Astrocyte of the spinal cord (primary cell): ENCODE measurements at regions not wholly inside any gene's neighbourhood (a gene's known extent, or its start where the extent isn't known, plus 50 kb on each side); places are given as distances from the start of the nearest gene placed in this dataset.
A peak's percentile ranks its signal among the peaks of the same experiment; 100 is the strongest.

Experiments
- DNase-seq: peaks from one replicate; pipeline ENCODE4 v3.0.0; 2011; ENCODE audit warnings: low read depth, low spot score
- H3K4me3 ChIP-seq: 2 replicates; pipeline ENCODE4 v1.5.1; 2011; ENCODE audit warnings: low read depth, mild to moderate bottlenecking, low read length, moderate library complexity
- in situ Hi-C: cut with HindIII; loops from 2 replicates; pipeline ENCODE4 v1.10.0; 2017; ENCODE audit warnings: low sequenced_read_pairs
- TF ChIP-seq, protein P1 (sequence below): IDR thresholded peaks from 2 replicates; pipeline ENCODE4 v1.5.1; 2012; ENCODE audit warnings: low read depth, mild to moderate bottlenecking, low read length, inconsistent platforms

DNA sequence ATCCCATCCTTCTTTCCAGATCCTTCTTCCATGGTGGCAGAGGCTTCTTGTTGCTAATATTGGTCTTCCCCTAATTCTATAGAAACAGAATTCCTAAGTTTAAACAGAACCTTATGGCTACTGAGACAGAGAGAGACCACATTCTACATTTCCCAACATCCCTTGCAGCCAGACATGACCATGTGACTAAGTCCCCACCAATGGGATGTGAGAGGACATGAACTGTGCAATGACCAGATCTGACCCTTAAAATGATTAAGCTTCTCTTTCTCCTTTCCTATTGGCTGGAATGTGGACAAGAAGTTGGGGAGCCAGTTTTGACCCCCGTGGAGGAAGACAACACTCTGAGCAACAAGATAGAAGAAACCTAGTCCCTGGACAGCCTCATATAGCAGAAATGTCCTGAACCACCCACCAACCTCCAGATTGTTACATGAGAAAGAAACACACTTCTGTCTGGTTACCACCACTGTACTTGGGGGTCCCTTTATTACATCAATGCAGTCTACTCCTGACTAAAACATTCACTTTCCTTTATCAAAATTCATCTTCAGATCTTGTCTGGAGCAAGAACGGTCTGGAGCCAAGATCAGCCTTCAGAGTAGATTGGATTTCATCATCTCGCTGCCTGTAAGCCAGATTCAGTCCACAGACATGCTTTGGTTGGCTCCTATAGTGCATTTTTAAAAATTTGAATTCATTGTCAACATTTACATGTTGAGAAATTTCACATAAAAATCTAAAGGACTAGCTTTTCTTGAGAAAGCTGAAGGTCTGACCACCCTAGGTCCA lies 183.9 kb downstream of the SHQ1 start:
- DNase-seq = no peak
- no peak overlapping the region for H3K4me3 ChIP-seq
- in situ Hi-C loops = no loop called here
- TF ChIP-seq, protein P1, sequence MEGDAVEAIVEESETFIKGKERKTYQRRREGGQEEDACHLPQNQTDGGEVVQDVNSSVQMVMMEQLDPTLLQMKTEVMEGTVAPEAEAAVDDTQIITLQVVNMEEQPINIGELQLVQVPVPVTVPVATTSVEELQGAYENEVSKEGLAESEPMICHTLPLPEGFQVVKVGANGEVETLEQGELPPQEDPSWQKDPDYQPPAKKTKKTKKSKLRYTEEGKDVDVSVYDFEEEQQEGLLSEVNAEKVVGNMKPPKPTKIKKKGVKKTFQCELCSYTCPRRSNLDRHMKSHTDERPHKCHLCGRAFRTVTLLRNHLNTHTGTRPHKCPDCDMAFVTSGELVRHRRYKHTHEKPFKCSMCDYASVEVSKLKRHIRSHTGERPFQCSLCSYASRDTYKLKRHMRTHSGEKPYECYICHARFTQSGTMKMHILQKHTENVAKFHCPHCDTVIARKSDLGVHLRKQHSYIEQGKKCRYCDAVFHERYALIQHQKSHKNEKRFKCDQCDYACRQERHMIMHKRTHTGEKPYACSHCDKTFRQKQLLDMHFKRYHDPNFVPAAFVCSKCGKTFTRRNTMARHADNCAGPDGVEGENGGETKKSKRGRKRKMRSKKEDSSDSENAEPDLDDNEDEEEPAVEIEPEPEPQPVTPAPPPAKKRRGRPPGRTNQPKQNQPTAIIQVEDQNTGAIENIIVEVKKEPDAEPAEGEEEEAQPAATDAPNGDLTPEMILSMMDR = no peak

DNA sequence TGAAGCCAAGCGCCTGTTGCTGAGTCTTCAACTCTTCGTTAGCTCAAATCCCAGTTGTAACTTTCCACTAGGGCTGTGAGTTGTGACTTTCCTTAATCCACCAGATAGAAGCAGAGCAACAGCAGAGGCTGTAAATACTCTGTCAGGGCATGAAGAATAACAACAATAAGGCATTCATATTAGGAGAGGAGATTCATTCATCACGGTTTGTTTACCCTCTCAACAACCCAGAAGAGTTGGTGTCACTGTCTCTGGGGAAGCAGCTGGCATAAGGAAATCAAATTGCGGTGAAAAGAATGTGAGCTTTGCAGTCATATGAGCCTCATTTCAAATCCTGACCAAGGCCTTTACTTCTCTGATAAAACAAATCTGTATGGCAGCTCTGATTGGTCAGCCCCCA lies 184.8 kb downstream of the SHQ1 start:
- in situ Hi-C loops = no loop called here
- DNase-seq = no peak
- TF ChIP-seq, protein P1 = no peak
- no peak overlapping the region for H3K4me3 ChIP-seq

DNA sequence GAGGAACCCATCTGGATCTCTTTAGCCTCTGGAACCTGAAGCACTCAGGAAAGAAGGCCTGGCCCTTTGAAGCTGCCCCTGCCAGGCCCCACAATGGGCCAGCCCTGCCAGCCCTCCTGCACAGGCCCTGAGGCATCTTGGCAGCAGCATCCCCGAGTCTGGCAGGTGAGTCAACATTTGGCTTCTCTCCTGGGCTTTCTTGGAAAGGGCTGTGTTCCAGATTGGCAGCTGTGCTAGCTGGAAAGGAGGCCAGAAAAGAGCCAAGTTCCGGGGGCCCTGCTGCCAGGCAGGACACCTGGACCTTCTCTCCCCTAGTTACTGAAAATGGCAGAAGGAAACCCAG lies 187.2 kb downstream of the SHQ1 start:
- peak; percentile 83 for DNase-seq
- in situ Hi-C loops = no loop called here
- TF ChIP-seq, protein P1 = no peak
- H3K4me3 ChIP-seq = no peak overlapping the region

DNA sequence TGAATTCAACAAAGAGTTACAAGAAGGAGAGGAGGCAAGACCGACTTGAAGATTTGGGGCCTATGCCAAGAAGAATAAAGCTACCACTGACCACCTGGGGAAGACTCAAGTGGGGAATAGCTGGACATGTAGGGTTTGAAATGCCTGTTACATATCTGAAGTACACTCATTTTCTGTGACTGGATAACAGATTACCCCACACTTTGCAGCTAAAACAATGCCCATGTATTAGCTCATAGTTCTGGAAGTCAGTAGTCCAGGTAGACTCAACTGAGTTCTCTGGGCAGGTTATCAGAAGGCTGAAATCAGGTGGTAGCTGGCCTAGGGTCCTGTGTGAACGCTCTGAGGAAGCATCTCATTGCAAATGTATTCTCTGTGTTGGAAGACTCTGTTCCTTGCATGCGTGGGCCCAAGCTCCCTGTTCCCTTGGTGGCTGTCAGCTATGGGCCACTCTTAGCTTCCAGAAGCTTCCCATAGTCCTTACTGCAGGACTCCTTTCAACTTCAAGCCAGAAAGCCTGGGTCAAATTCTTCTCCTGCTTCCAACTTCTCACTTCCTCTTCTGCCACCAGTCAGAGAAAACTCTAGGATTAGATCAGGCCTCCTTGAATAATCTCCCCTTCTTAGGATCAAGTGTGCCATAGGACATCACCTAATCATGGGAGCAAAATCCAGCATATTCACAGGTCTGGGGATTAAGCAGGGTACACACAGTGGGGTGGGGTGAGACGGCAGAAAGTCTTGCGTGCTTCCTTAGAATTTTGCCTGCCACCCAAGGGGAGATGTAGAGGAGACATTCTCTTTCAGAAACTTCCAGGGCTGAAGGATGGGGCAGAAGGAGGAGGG lies 187.8 kb downstream of the SHQ1 start:
- no peak overlapping the region for H3K4me3 ChIP-seq
- in situ Hi-C loops = no loop called here
- TF ChIP-seq, protein P1 = no peak
- DNase-seq = no peak

DNA sequence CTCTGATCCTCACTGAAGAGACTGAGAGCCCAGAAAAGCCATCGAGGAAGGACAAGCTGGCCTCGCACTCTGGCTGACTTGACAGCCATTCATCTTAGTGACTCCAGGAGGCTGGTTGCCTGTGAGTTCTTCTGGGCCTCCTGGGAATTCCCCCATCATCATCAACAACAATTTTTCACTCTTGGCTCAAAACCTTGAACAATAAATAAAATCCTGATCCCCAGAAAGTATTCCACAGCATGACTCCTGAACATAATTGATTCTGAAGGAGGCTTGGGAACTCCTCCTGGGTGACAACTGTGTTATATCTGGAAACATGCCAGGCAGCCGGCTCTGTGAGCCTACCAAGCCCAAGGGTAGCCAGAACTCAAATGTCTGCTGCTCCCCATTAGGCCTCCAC lies 188.6 kb downstream of the SHQ1 start:
- TF ChIP-seq, protein P1 = no peak
- H3K4me3 ChIP-seq = no peak overlapping the region
- in situ Hi-C loops = no loop called here
- DNase-seq = no peak

DNA sequence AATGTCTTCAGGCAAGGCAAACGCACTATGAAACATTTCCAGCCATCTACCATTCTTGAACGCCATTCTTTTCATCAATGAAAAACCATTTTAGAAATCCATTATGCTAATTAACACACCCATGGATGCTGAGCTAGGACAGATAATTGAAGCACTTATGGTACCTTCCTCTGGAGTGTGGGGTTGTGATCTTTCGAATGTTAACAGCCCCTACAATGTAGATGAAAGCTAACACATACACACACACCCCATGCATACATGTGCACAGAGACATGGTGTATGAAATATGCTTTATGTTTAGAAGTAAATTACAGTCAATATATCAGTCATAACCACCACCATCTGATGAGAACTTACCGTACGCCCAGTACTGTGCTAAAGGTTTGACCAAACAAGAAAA lies 189.1 kb downstream of the SHQ1 start:
- no peak for DNase-seq
- H3K4me3 ChIP-seq = no peak overlapping the region
- in situ Hi-C loops = no loop called here
- TF ChIP-seq, protein P1 = no peak
